Aorta (tissue), 5 donors: ENCODE measurements at regions not wholly inside any gene's neighbourhood (a gene's known extent, or its start where the extent isn't known, plus 50 kb on each side); places are given as distances from the start of the nearest gene placed in this dataset.

Experiments
- ATAC-seq: fragments of 200-7000 bp; cut with Tn5 transposase; one replicate; pipeline ENCODE4 v1.9.1; 2022; ENCODE audit warnings: moderate library complexity; ENCODE audit not compliant: low FRiP score
- DNase-seq, 2 donors: peaks; one replicate each; pipeline ENCODE4 v3.0.0-alpha.2; 2020
- H3K27ac ChIP-seq, 2 donors: one replicate each; pipeline ENCODE4 v1.5.1; 2013; ENCODE audit warnings: low read length in 2 of 2, mild to moderate bottlenecking in 2 of 2, moderate library complexity in 2 of 2, control low read depth in 1 of 2, inconsistent platforms in 1 of 2, low read depth in 1 of 2
- H3K27me3 ChIP-seq, 2 donors: one replicate each; pipeline ENCODE4 v1.6.1; 2013; ENCODE audit warnings: control low read depth in 1 of 2, low read length in 1 of 2, mild to moderate bottlenecking in 1 of 2, moderate library complexity in 1 of 2; ENCODE audit not compliant: insufficient read depth in 2 of 2, control insufficient read depth in 1 of 2
- H3K36me3 ChIP-seq, 2 donors: one replicate each; pipeline ENCODE4 v1.6.1; 2013; ENCODE audit warnings: control low read depth in 1 of 2, low read length in 1 of 2, mild to moderate bottlenecking in 1 of 2; ENCODE audit not compliant: insufficient read depth in 2 of 2, control insufficient read depth in 1 of 2
- H3K4me1 ChIP-seq, 2 donors: one replicate each; pipeline ENCODE4 v1.6.1; 2013; ENCODE audit warnings: low read length in 2 of 2, control low read depth in 1 of 2, mild to moderate bottlenecking in 1 of 2, moderate library complexity in 1 of 2; ENCODE audit not compliant: insufficient read depth in 2 of 2, control insufficient read depth in 1 of 2
- H3K4me3 ChIP-seq, 2 donors: one replicate each; pipeline ENCODE4 v1.5.1; 2013; ENCODE audit warnings: low read length in 2 of 2, control low read depth in 1 of 2, mild to moderate bottlenecking in 1 of 2
- H3K9me3 ChIP-seq: one replicate; pipeline ENCODE4 v1.6.1; 2013; ENCODE audit warnings: mild to moderate bottlenecking, low read length; ENCODE audit not compliant: control insufficient read depth
- WGBS, 2 donors: extraction: QIAGEN DNeasy Blood & Tissue Kit; methylation state at CpG; one replicate each; pipeline ENCODE4 v1.1.7; 2013; 5-methylcytosine and 5-hydroxymethylcytosine counted together
- intact Hi-C, 2 donors: fragments of 100-400 bp; cut with DNase I; formaldehyde crosslinking; loops; one replicate each; pipeline versions ENCODE4 v1.14.2 to v1.15.0; 2022
- donor health status: healthy with polysubstance abuse.
- donor health status: Bipolar disorder and iron deficiency.
- donor health status: DM: no; HTN: no; CAD: no.
- donor health status: DM: no; HTN: no; CAD: no.
- donor health status: DM: yes; HTN: yes; CAD: no.

GRCh38 chr4:14247767-14248166 is 620.2 kb upstream of the BOD1L1 start:
- H3K27ac ChIP-seq: no peak overlapping the region
- peaks cover 1% of the 10 kb centered on the region for H3K9me3 ChIP-seq
- no peaks in the 10 kb centered on the region for H3K27me3 ChIP-seq
- H3K36me3 ChIP-seq: no peaks in the 10 kb centered on the region
- ATAC-seq (no peak), DNase-seq (no peak)
- WGBS, 2 donors: 65 to 72% methylated on average over 3 of the region's 3 CpGs
- no peaks in the 10 kb centered on the region for H3K4me1 ChIP-seq
- intact Hi-C loops: no loop called here
- no peak overlapping the region for H3K4me3 ChIP-seq

GRCh38 chr4:14249226-14249625 is 621.7 kb upstream of the BOD1L1 start:
- H3K27ac ChIP-seq: no peak overlapping the region
- H3K4me3 ChIP-seq: no peak overlapping the region
- no peaks in the 10 kb centered on the region for H3K4me1 ChIP-seq
- ATAC-seq: no peak
- intact Hi-C loops: no loop called here
- no peak for DNase-seq
- H3K27me3 ChIP-seq: no peaks in the 10 kb centered on the region
- WGBS, 2 donors: 65 to 68% methylated on average over 1 of the region's 1 CpG
- no peaks in the 10 kb centered on the region for H3K36me3 ChIP-seq
- peaks cover 2% of the 10 kb centered on the region for H3K9me3 ChIP-seq

- DNase-seq: peak in 1 of 2 donors; percentile 56
- WGBS, 2 donors: 59 to 69% methylated on average over 4 of the region's 4 CpGs
Measured at GRCh38 chr4:14254252-14254651, 626.7 kb upstream of the BOD1L1 start.

GRCh38 chr4:14254926-14255325 is 627.4 kb upstream of the BOD1L1 start:
- H3K27me3 ChIP-seq: no peaks in the 10 kb centered on the region
- no peak overlapping the region for H3K27ac ChIP-seq
- H3K9me3 ChIP-seq: peaks cover 2% of the 10 kb centered on the region
- no peak for DNase-seq
- H3K4me3 ChIP-seq: no peak overlapping the region
- no peaks in the 10 kb centered on the region for H3K4me1 ChIP-seq
- intact Hi-C loops: loop anchor here in 1 of 2 donors (5.0 kb wide), 1 partner anchor 598 kb away; no protein-coding TSS in a partner anchor
- 93% methylated on average over 1 of the region's 1 CpG for WGBS, 2 donors
- no peaks in the 10 kb centered on the region for H3K36me3 ChIP-seq
- ATAC-seq: no peak

More at GRCh38 chr4:14254252-14254651, 626.7 kb upstream of the BOD1L1 start:
- Histone ChIP-seq H3K36me3 (no peaks in the 10 kb centered on the region), H3K4me3 (no peak overlapping the region), H3K27ac (no peak overlapping the region), H3K9me3 (peaks cover 2% of the 10 kb centered on the region), H3K27me3 (no peaks in the 10 kb centered on the region), H3K4me1 (no peaks in the 10 kb centered on the region)
- ATAC-seq: no peak
- intact Hi-C loops: loop anchor here in 1 of 2 donors (5.0 kb wide), 1 partner anchor 597 kb away; no protein-coding TSS in a partner anchor

- Histone ChIP-seq H3K4me1 (no peaks in the 10 kb centered on the region), H3K27me3 (no peaks in the 10 kb centered on the region), H3K4me3 (no peak overlapping the region), H3K36me3 (no peaks in the 10 kb centered on the region), H3K9me3 (no peaks in the 10 kb centered on the region), H3K27ac (no peak overlapping the region)
- WGBS, 2 donors: 68 to 73% methylated on average over 1 of the region's 1 CpG
- ATAC-seq (no peak), DNase-seq (no peak)
- intact Hi-C loops: no loop called here
Measured at GRCh38 chr4:14257903-14258302, 630.4 kb upstream of the BOD1L1 start.

- intact Hi-C loops: no loop called here
- DNase-seq: no peak
- Histone ChIP-seq H3K27ac (no peak overlapping the region), H3K4me1 (no peaks in the 10 kb centered on the region), H3K27me3 (no peaks in the 10 kb centered on the region), H3K9me3 (peaks cover 2% of the 10 kb centered on the region), H3K36me3 (no peaks in the 10 kb centered on the region), H3K4me3 (no peak overlapping the region)
- ATAC-seq: no peak
- WGBS, 2 donors: 71 to 74% methylated on average over 4 of the region's 4 CpGs
Measured at GRCh38 chr4:14259936-14260335, 632.4 kb upstream of the BOD1L1 start.

GRCh38 chr4:14260591-14260990 is 633.1 kb upstream of the BOD1L1 start:
- Histone ChIP-seq H3K4me1 (no peaks in the 10 kb centered on the region), H3K27me3 (peaks cover 0 to under 1% of the 10 kb centered on the region in 2 donors), H3K36me3 (no peaks in the 10 kb centered on the region), H3K9me3 (peaks cover 2% of the 10 kb centered on the region), H3K27ac (no peak overlapping the region), H3K4me3 (no peak overlapping the region)
- intact Hi-C loops: no loop called here
- WGBS, 2 donors: 80 to 85% methylated on average over 3 of the region's 3 CpGs
- ATAC-seq (no peak), DNase-seq (no peak)

- WGBS, 2 donors: 61 to 64% methylated on average over 4 of the region's 4 CpGs
- H3K27me3 ChIP-seq: peaks cover 0 to 2% of the 10 kb centered on the region in 2 donors
- no peaks in the 10 kb centered on the region for H3K36me3 ChIP-seq
- H3K9me3 ChIP-seq: peaks cover 2% of the 10 kb centered on the region
- H3K4me3 ChIP-seq: no peak overlapping the region
- no peak overlapping the region for H3K27ac ChIP-seq
- no peaks in the 10 kb centered on the region for H3K4me1 ChIP-seq
- intact Hi-C loops: no loop called here
- ATAC-seq (no peak), DNase-seq (no peak)
Measured at GRCh38 chr4:14262221-14262620, 634.7 kb upstream of the BOD1L1 start.

GRCh38 chr4:14264437-14264836 is 636.9 kb upstream of the BOD1L1 start:
- 80 to 88% methylated on average over 4 of the region's 4 CpGs for WGBS, 2 donors
- no peak for ATAC-seq

More at GRCh38 chr4:14264437-14264836, 636.9 kb upstream of the BOD1L1 start:
- intact Hi-C loops: no loop called here
- H3K36me3 ChIP-seq: no peaks in the 10 kb centered on the region
- no peak for DNase-seq
- no peak overlapping the region for H3K4me3 ChIP-seq
- no peaks in the 10 kb centered on the region for H3K4me1 ChIP-seq
- no peak overlapping the region for H3K27ac ChIP-seq
- H3K9me3 ChIP-seq: peaks cover 2% of the 10 kb centered on the region
- H3K27me3 ChIP-seq: peaks cover 0 to 2% of the 10 kb centered on the region in 2 donors
